ENCODE measurements at regions not wholly inside any gene's neighbourhood (a gene's known extent, or its start where the extent isn't known, plus 50 kb on each side); places are given as distances from the start of the nearest gene placed in this dataset.

DNA sequence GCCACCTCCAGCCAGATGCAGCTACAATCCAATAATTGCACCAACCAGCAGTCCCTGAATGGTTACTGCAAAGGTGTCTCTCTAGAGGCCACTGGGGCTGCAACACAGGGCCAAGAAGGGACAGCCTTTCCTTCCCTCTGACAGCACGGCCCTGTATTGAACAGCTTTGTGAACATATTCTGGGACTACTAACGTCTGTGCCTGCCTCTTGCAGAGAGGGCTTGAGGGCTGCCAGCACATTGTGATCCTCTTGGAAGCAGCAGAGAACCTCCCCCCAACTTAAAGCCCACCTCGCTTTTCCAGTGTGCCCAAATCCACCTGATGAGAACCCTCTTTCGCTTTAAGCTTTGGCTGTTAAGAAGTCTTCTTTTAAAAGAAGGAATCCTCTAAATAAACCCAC lies 415.9 kb downstream of the RPS24 start (continued):
- TF ChIP-seq, protein P1, sequence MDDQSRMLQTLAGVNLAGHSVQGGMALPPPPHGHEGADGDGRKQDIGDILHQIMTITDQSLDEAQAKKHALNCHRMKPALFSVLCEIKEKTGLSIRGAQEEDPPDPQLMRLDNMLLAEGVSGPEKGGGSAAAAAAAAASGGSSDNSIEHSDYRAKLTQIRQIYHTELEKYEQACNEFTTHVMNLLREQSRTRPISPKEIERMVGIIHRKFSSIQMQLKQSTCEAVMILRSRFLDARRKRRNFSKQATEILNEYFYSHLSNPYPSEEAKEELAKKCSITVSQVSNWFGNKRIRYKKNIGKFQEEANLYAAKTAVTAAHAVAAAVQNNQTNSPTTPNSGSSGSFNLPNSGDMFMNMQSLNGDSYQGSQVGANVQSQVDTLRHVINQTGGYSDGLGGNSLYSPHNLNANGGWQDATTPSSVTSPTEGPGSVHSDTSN (IDR thresholded peaks at IDR 0.05) = no peak
- TF ChIP-seq RAD21 (IDR thresholded peaks at IDR 0.05; ENCODE audit: low read length) (no peak), CHD2 (IDR thresholded peaks at IDR 0.05; ENCODE audit: low read length, partially characterized antibody) (no peak), TAF1 (IDR thresholded peaks at IDR 0.05; ENCODE audit: borderline replicate concordance, low read depth, low read length) (no peak), FOXJ3 (CRISPR knock-in tag; IDR thresholded peaks at IDR 0.05) (no peak), RCOR1 (IDR thresholded peaks at IDR 0.05; ENCODE audit: low read length) (no peak)
- TF ChIP-seq, protein P2, sequence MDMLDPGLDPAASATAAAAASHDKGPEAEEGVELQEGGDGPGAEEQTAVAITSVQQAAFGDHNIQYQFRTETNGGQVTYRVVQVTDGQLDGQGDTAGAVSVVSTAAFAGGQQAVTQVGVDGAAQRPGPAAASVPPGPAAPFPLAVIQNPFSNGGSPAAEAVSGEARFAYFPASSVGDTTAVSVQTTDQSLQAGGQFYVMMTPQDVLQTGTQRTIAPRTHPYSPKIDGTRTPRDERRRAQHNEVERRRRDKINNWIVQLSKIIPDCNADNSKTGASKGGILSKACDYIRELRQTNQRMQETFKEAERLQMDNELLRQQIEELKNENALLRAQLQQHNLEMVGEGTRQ (IDR thresholded peaks at IDR 0.05; ENCODE audit: borderline replicate concordance, low read depth, low read length) = no peak

DNA sequence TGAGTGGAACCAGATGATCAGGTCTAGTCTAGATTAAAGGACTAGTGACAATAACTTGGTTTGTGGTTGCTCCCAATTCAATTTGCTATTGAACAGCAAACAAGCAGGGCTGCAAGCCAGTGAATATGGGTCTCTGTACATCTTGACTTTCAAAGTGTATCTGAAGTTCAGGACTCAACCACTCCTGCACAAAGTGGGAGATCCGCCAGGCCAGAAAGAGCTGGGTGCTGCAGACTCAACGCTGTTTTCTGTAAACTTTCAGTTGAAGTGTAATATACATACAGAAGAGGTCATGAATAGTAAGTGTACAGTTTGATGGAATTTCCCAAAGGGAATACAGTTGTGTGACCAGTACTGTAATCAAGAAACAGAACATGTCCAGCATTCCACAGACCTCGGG lies 416.6 kb downstream of the RPS24 start:
- CTCF ChIA-PET = interaction anchor here (1.2 kb wide), 1 partner anchor 12 kb away, joined by 4 read pairs; no protein-coding TSS in a partner anchor

More for the DNA sequence above, 416.6 kb downstream of the RPS24 start:
- POLR2A ChIA-PET = no interaction called here
- Histone ChIP-seq H2AFZ (ENCODE audit: low read depth) (no peak overlapping the region), H3K9me2 (no peaks in the 10 kb centered on the region), H3K79me2 (ENCODE audit: insufficient read depth) (no peaks in the 10 kb centered on the region), H3K4me1 (ENCODE audit: control insufficient read depth in 1 of 2, insufficient read depth in 2 of 2, low read depth in 1 of 2, low read length in 1 of 2) (peaks cover 4 to 34% of the 10 kb centered on the region in 2 experiments; a peak in 1 of 4 replicates), H3K27ac (ENCODE audit: low read depth in 2 of 2, low read length in 1 of 2) (no peak overlapping the region), H3K36me3 (replicated peaks in 1 of 2; ENCODE audit: control insufficient read depth in 1 of 2, insufficient read depth in 2 of 2, low read length in 1 of 2) (no peaks in the 10 kb centered on the region), H3F3A (replicated peaks; ENCODE audit: insufficient read depth) (peaks cover 7% of the 10 kb centered on the region), H3K27me3 (ENCODE audit: insufficient read depth) (no peaks in the 10 kb centered on the region), H3K4me2 (no peak overlapping the region), H3K4me3 (ENCODE audit: low read depth in 2 of 2, low read length in 1 of 2) (no peak overlapping the region), H3K9me3 (no peaks in the 10 kb centered on the region), H4K20me1 (ENCODE audit: insufficient read depth) (no peaks in the 10 kb centered on the region), H3K9ac (no peak overlapping the region)
- TF ChIP-seq MEF2A (IDR thresholded peaks at IDR 0.05; ENCODE audit: borderline replicate concordance, low read depth) = no peak
- no peak for TF ChIP-seq YY1 (IDR thresholded peaks at IDR 0.05; ENCODE audit: low read depth)
- TF ChIP-seq FOXM1 (IDR thresholded peaks at IDR 0.05; ENCODE audit: low read depth) = no peak
- TF ChIP-seq RFX5 (IDR thresholded peaks at IDR 0.05; ENCODE audit: low read length) = no peak
- TF ChIP-seq SMC3 (IDR thresholded peaks at IDR 0.05; ENCODE audit: low read depth, low read length) = no peak
- no peak for TF ChIP-seq GATA2 (CRISPR knock-in tag; IDR thresholded peaks at IDR 0.05)
- no peak for TF ChIP-seq MXI1 (IDR thresholded peaks at IDR 0.05; ENCODE audit: low read depth, low read length)
- TF ChIP-seq RAD21 (IDR thresholded peaks at IDR 0.05; ENCODE audit: low read length) = no peak
- no peak for TF ChIP-seq EP300 (IDR thresholded peaks at IDR 0.05; ENCODE audit: borderline replicate concordance in 1 of 2, low read depth in 1 of 2, low read length in 1 of 2)
- TF ChIP-seq, protein P3, sequence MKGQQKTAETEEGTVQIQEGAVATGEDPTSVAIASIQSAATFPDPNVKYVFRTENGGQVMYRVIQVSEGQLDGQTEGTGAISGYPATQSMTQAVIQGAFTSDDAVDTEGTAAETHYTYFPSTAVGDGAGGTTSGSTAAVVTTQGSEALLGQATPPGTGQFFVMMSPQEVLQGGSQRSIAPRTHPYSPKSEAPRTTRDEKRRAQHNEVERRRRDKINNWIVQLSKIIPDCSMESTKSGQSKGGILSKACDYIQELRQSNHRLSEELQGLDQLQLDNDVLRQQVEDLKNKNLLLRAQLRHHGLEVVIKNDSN (IDR thresholded peaks at IDR 0.05; ENCODE audit: borderline replicate concordance, low read depth) = no peak
- TF ChIP-seq, protein P4, sequence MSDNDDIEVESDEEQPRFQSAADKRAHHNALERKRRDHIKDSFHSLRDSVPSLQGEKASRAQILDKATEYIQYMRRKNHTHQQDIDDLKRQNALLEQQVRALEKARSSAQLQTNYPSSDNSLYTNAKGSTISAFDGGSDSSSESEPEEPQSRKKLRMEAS (IDR thresholded peaks at IDR 0.05; ENCODE audit: low read depth) = no peak
- no peak for TF ChIP-seq TCF12 (IDR thresholded peaks at IDR 0.05)
- TF ChIP-seq RCOR1 (IDR thresholded peaks at IDR 0.05; ENCODE audit: low read length) = no peak
- no peak for TF ChIP-seq ELF1 (IDR thresholded peaks at IDR 0.05)
- no peak for TF ChIP-seq POLR2AphosphoS5 (IDR thresholded peaks at IDR 0.05; ENCODE audit: low read depth, low read length)
- TF ChIP-seq, protein P2 (IDR thresholded peaks at IDR 0.05; ENCODE audit: borderline replicate concordance, low read depth, low read length) = no peak
- TF ChIP-seq, protein P1 (IDR thresholded peaks at IDR 0.05) = no peak
- DNase-seq = no peak
- WGBS (ENCODE audit: low lambda C conversion rate) = 85% methylated on average over 3 of the region's 3 CpGs
